Kasumi-1 (cell line): ENCODE measurements at regions not wholly inside any gene's neighbourhood (a gene's known extent, or its start where the extent isn't known, plus 50 kb on each side); places are given as distances from the start of the nearest gene placed in this dataset.
A peak's percentile ranks its signal among the peaks of the same experiment; 100 is the strongest.
"Not testable (repeated sequence)": the region's sequence is repeated elsewhere in the genome, so short reads cannot be mapped to it uniquely, and the experiment has no call there.

Experiments used
- DNase-seq, 2 experiments: peaks; one replicate each; lab custom pipeline; 2025; lab: John Stamatoyannopoulos, UW

DNA sequence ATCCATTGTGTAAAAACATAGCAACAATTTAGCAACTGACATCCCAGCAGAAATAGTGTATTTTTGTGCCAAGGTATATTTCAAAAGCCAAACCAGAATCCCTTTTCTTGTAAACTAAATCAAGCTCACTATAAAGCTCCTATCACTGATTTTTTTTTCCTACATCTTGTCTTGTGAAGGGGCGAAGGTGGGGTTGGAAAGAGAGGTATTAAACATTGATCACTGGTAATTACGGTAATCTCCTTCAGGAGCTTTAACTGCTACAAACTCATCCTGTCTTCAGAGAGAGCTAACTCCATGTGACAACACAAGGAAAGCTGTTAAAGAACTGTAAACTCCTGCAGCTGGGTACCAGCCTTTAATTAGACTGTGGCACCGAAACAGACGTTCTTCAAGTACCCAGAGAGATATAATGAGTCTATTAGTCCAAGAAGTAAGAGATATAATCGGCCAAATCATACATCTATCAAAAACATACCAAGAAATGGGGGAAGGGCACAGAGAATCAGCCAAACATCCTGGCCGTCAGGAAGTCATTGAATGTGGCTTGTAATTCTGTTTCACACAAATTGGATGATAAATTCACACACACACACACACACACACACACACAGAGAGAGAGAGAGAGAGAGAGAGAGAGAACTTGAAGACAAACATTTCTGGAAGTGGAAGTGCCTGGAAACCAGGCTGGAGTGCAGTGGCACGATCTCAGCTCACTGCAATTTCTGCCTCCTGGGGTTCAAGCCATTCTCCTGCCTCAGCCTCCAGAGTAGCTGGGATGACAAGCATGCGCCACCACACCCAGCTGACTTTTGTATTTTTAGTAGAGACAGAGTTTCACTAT is 111.9 kb upstream of the PPARGC1A start:
- no peak for DNase-seq

DNA sequence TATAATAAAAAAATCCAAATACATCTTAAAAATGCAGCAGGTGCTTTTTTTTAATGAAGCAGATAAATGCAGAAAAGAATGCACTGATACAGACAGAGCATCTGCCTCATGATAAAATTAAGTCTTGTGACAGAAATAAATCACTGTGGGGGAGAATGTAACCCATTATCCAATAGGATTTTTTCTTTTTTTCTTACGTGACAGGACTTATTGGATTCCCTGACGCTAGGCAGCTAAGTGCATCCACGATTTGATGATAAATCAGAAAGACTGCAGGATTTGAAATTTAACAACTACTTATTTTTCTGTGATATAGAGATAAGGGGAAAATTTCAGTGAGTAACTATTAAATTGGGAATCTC is 110.6 kb upstream of the PPARGC1A start:
- no peak for DNase-seq

DNA sequence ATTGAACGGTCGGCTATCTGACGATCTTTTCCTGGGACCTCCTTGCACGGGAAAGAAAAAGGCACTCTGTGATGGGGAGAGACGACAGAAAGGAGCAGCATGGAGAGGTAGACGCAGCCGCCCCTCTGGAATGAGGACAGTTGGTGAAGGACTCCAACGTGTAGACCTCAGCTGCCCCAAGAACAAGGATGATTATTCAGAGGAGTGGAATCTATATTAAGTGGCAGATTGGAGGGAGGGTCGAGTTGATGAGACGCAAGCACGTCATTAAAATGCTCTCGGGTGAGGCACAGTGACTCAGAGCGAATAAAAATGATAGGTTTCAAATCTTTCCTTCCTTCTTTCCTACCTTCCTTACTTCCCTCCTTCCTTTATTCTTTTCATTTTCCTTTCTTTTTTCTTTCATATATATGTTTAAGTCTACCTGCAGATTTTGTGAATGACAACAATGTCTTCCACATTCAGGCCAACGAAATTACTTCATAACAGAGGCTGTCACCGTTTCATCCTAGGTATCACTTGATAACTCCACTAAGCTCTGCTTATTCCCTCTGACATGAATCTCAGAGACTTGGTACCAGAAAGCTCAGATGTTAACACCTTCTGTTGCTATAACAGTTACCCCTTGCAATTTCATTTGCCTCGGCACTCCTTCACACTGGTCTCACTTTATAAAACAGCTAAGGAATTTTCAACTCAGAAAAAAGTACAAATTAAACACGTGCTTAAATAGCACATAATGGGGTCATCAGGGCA is 110.0 kb upstream of the PPARGC1A start:
- DNase-seq, result no peak

DNA sequence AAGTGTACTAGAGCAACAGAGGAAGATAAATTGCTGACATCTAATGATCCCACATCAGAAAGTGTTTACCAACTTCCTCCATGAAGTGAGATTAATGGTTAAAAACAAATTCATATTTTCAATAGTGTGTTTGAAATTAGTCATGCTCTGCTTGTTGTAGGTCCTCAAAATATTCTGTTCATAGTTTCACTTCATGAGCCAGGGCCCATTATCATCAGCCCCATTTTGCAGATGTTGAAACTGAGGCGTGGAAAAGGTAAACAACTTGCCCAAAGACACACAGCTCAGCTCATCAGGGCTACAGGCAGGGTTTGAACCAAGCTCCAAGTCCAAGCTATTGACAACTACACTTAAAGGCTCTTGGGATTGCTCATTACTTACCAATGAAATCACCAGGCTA is 103.5 kb upstream of the PPARGC1A start:
- DNase-seq, result no peak

DNA sequence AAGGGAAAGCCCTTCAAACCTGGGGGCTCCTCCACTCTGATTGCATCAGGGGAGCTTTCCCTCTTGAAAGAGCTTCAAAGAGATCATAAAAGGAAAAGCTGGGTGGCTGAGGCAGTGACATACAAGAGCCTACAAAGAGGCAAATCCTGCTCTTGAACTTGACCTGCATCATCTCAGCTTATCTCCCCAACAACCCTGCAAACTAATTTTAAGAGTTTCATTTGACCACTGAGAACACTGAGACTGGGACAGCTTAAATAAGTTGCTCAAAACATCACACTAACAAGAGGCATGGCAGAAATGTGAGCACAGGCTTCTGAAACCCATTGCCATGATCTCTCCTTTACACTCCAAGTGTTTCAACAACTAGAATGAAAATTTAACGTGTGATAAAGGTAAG is 101.6 kb upstream of the PPARGC1A start:
- no peak for DNase-seq

DNA sequence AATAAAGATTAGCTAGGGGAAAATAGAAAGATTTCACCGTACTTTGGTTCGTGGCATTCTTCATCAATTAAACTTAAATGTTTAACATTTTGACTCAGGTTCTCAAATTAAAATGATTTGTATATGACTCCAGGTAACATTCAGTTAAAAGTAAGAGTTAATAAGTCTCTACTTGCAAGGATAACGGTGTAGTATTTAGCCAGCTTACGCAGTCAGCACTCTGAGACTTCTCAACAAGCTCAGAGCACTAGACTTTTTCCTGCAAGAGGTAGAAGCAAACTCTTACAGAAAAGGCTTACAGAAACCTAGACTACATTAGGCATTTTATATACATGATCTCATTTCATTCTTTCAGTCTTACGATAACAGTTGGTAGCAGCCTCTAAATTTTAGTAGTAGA is 96.4 kb upstream of the PPARGC1A start:
- no peak for DNase-seq

DNA sequence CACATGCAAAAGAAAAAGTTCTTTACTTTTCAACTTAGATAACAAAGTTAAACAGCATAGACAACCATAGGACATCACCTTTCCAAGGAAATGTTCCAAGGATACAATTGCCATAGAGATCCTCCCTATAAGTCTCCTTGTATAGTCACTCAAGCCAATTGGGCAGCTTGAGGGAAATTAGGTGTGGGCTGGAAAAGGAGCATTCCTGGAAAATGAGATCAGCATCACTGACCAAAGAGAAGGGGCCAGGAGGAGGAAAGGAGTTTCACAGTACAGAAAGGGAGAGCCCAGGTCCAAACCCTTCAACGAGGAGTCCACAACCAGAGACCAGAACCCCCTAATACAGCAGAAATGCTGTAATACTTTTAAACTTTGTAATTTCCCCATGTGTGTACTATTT is 91.5 kb upstream of the PPARGC1A start:
- DNase-seq, result no peak

DNA sequence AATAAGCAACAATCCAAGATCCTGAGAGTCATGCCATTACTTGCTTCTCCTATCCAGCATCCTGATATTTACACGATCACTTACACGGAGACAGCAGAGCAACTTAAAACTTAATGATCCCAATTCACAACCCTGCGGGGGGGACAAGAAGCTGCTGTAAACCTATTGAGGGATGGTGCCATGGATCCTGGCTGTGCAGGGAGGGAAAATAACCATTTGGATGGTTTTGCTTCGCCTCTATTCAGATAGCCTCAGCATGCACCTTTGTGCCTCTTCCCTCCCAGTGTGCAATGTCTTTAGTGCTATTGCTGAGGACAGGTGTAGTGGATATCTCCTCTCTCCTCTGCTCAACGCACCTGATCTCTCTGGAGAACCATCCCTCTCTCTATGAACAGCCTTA is 89.7 kb upstream of the PPARGC1A start:
- no peak for DNase-seq

DNA sequence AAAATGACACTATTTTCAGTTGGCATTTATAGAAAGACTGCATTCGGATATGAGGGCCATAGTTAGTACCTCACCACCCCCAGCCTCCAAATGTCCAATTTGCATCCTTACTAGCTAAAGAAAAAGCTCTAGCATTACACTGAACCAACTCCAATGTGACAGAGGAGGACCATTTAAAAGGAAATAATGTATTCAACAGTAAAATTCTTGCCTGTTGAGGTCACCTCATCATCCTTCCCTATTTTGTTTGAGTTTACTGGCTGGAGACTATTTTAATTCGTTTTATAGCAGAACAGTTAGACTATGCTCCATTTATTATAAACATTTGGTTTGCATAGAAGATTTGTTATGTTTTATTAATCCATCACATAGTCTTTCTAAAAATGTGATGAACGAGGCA is 88.2 kb upstream of the PPARGC1A start:
- DNase-seq, result no peak

DNA sequence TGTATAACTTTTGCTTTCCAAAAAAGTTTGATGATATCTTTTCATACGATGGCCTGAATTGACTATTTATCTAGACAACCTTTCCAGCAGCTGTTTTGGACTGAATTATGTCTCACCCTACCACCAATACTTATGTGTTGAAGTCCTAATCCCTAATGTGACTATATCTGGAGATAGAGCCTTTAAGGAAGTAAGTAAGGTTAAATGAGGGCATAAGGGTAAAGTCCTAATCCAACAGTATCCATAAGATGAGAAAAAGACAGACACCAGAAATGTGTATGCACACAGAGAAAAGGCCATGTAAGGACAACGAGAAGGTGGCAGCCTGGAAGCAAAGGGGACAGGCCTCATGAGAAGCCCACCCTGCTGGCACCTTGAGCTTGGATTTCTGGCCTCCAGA is 86.6 kb upstream of the PPARGC1A start:
- DNase-seq, result no peak

DNA sequence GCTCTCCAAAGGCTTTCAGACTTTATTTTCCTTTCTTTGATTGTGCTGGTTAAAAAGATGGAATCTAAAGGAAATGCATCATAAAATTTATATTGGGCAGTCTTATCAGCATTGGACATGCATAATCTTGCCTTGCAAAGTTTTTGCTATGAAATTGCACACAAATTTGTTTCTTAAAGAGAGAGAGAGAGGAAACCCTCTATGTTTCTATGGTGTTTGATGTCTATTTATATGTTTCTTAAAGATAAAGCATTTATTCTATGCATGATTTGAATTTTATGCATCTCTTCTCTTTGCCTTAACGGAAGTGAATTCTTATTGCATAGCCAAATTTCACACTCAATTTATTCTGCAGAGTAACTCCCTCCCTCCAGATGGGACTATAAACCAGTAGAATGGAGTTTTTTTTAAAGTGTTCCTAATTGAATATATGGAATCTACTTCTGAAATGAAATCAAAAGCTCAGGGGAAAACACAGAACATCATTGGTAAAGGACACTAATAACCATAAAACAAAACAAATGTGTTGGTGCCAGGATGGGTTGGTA is 83.5 kb upstream of the PPARGC1A start:
- DNase-seq, result no peak

DNA sequence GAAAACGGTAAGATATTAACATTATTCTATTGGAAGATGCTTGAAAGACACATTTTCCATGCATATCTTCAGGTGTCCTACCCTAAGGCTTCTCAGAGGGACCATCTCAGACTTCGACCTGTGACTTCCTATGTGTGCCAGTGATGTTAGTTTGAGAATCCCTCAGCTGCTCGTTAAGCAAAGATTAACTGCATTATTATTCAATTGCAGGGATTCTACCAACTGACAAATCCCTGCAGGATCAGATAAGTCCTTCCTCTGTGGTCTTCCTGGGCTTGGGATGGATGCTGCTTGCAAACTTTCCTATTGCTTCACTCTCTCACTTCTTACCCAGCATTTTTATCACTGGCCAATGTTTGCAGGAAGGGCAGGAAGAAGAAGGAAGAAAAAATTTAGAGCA is 83.0 kb upstream of the PPARGC1A start:
- DNase-seq, result no peak

DNA sequence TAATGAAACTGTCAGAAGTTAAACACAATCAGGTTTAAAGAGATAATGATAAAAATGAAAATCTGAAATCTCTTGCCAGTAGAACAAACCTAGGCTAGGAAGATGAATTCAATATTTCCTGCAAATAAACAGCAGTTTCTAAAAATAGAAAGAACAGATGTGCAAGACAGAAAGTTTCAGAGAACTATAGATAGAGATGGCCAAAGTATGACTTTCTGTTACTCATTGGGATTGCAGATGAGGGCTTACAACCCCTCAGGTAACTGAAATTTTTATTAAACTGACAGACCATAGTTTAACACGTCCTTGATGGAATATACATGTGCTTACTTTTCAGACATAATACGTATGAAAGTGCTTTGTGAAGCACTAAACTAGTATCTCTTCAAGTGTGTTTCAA is 82.3 kb upstream of the PPARGC1A start:
- DNase-seq, result no peak

DNA sequence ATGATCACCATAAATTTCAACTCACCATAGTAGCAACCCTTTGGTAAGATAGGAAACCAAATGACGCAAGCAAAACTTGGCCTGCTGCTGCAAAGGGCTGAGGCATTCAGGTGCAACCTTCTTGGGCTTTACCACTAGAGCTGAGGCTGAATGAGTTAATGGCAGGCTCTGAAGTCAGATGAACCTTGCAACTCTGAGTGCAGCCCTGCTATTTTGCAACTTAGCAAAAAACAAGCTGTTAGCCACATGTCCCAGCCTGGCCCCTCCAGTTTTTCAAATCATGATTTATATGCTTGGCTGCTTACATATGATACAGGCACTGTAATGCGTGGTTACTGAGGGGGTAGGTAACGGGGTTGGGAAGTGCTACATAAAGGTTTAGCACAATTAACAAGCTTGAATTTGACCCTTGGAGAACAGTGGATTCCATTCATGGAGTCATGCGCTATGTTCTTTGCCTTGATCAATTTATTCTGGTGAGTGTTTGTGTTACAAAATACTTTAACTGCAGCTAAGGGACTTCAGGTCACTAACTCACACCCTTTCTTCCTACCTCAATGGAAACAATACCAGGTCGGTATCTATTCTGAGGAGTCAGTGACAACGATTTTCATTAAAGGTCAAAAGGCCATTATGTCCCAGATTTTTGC is 80.5 kb upstream of the PPARGC1A start:
- DNase-seq, result no peak

DNA sequence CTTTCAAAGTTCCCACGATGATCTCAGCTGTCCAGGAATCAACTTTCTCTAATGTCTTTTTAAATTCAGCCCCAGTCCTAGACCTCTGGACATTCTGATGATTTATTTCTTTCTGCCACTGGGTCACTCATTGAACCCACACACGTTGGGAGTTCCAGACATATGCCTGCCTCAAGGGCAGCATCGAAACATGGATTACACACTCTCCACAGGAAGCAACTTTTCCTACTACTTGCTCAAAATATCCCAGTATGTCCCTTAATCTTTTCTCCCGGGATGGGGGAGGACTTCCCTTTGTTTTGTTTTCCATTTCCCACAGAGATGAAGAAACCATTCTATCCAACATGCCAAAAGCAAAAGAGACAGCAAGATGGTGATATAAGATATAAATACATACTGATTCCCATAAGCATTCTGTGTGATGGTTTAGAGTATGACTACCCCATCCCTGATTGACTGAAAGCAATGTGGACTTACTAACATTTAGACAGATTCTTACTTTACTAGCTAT is 79.8 kb upstream of the PPARGC1A start:
- no peak for DNase-seq

DNA sequence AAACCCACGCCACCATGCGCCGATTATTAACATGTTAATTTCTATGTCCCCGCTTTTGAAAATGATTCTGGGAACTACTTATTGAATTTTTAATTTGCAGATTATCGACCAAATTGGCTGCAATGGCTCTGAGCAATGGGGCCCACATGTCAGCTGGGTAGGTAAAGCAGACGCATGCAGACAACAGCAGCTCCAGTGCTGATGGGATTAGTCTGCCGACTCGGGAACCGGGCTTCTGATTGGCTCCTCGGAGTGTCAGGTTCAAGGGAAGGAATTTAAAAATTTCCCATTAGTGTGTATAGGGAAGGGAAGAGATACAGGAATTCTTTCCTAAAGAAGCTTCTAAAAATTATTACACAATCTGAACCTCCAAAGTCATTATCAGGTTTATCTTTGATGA is 77.4 kb upstream of the PPARGC1A start:
- no peak for DNase-seq

DNA sequence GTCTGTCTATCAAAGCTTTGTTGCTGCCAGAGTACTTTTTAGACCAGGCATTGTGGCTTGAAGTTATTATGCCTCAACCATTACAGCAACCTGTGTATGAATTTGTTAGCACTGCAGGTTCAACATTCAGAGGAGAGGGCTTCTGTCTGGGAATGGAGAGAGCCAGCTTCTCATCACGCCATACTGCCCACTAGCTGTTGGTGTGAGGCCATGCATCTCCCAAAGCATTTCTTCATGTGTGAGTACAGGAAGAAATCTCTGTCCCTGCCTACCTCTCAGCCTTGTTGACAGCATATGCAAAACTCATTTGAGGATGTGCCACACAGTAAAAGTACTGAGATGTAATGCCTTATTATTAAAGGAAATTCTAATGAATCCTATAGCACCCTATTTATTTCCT is 76.9 kb upstream of the PPARGC1A start:
- DNase-seq, result peak; percentile 5 to 8

DNA sequence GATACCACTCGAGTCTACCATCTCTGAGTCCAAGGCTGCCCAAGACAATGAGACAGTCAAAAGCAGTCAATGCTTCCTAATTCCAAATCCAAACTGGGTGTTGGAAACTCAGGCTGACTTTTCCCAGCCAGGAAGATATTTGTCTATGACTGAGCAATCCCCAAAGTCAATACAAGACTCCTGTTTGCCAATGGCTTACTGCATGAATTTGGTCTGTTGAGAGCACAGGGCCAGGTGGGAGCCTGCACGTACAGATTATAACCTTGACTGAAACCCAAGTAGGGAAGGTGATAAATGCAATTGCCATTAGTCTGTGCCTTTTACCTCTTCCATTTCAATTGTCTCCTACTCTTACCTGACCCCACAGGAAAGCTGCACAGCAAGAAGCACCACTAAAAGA is 72.6 kb upstream of the PPARGC1A start:
- no peak for DNase-seq

DNA sequence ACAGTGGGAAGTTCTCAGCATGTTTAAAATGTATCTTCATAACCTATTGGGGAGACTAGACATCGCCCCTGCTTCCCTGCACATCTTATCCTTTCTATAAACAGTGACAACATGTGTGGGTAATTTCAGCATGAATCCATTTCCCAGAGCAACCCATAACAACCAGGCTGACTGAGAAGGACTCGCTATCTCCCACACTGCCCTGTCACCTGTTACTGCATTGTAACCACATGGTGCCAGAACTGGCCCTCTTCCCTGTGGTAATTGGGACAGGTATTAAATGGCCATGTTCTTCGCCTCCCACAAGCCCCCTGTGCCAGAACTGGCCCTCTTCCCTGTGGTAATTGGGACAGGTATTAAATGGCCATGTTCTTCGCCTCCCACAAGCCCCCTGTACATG is 71.5 kb upstream of the PPARGC1A start:
- not testable (repeated sequence) for DNase-seq

DNA sequence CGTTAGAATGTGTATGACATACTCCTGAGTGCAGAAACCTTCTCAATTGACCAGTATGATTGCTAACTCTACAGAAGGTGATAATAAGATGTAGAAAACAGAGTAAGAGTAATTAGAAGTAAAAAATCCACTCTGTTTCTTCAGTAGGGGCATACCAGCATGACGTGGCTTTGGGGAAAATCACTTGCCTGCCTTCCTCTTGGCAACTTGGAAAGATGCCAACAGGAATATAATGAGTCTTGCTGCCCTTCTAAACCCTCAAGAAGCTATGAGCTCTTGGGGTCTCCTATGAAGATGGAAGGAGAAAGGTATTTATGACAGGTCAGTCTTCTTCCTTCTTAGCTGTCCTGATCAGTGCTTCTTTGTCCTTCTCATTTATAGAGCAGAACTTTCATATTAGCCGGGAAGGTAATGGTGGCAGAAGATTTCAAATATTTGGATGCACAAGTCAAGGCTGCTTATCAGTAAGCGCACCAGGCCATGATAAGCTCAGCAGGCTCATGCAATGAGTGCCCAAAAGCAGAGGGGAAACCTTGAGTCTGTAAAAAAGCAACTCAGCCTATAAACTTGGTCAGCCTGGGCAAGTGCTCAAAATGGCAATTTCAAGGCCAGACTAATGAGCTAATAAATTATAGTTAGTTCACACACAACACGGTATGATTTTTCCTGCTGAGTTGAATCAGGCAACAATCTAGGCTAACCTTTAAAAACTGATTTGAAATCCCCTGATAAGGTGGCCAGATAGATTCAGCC is 69.7 kb upstream of the PPARGC1A start:
- DNase-seq, result no peak

DNA sequence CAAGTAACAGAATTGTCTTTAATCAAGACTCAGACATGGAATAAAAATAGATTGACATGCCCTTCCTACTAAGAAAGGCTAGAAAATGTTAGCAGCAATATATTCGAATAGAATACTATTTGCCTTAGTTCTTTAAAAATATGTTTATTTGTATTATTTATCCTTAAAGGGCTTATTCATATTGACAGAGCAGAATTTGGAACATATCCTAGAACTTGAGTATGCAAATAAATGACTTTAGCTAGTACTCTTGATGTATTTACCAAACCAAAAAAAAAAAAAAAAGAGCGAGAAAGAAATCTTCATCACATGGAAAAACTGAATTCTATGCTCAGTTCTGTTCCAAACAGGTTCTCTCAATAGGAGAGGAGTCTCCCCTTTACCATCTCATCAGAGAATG is 68.9 kb upstream of the PPARGC1A start:
- no peak for DNase-seq

DNA sequence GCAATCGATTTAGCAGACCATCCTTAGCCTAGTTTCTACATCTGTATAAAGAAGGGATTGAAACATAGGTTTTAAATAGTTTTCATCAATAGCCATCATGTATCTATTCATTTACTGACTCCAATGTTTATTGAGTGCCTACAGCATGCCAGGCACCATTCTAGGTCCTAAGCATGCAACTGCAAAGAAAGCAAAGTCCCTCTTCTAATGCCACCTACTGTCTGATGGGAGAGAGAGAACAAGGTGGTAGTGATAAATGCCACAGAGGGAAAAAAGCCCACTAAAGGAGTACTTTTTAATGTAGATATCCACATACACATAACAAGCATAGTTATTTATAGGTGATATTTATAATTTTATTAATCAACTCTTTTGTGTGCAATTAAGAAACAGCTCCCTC is 67.6 kb upstream of the PPARGC1A start:
- DNase-seq, result no peak
